ENCODE measurements at regions not wholly inside any gene's neighbourhood (a gene's known extent, or its start where the extent isn't known, plus 50 kb on each side); places are given as distances from the start of the nearest gene placed in this dataset.

DNA sequence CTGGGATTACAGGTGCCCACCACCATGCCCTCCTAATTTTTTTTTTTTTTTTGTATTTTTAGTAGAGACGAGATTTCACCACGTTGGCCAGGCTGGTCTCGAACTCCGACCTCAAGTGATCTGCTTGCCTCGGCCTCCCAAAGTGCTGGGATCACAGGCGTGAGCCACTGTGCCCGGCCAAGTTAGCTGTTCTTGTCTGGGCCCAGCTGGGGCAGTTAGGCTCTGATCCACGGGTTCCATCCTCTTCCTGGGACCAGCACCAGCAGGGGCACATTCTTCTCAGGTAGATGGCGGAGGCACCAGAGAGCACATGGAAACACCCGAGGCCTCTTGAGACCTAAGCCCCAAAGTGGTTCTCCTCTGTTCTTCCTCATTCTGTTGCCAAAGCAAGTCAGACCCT is 281.6 kb downstream of the PBX3 start:
- TF ChIP-seq, protein P1, sequence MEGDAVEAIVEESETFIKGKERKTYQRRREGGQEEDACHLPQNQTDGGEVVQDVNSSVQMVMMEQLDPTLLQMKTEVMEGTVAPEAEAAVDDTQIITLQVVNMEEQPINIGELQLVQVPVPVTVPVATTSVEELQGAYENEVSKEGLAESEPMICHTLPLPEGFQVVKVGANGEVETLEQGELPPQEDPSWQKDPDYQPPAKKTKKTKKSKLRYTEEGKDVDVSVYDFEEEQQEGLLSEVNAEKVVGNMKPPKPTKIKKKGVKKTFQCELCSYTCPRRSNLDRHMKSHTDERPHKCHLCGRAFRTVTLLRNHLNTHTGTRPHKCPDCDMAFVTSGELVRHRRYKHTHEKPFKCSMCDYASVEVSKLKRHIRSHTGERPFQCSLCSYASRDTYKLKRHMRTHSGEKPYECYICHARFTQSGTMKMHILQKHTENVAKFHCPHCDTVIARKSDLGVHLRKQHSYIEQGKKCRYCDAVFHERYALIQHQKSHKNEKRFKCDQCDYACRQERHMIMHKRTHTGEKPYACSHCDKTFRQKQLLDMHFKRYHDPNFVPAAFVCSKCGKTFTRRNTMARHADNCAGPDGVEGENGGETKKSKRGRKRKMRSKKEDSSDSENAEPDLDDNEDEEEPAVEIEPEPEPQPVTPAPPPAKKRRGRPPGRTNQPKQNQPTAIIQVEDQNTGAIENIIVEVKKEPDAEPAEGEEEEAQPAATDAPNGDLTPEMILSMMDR (conservative IDR thresholded peaks at IDR 0.05): no peak
- no peak for TF ChIP-seq ZFX (IDR thresholded peaks at IDR 0.05)

All from C4-2B (cell line).